AG04449 (cell line): ENCODE measurements at regions not wholly inside any gene's neighbourhood (a gene's known extent, or its start where the extent isn't known, plus 50 kb on each side); places are given as distances from the start of the nearest gene placed in this dataset.
A peak's percentile ranks its signal among the peaks of the same experiment; 100 is the strongest.

ENCODE experiments used
- CTCF ChIA-PET: fragments of 350-600 bp; formaldehyde crosslinking; extraction: SDS; loops from one replicate; lab custom pipeline; 2021; ENCODE audit warnings: antibody characterized with exemption; lab: Yijun Ruan, JAX
- POLR2A ChIA-PET: fragments of 400-600, 350-600 bp; formaldehyde crosslinking; extraction: SDS; loops from one replicate; lab custom pipeline; 2020; ENCODE audit warnings: antibody characterized with exemption, inconsistent platforms; lab: Yijun Ruan, JAX
- DNase-seq: peaks from one replicate; pipeline ENCODE4 v3.0.0-alpha.2; 2010; ENCODE audit warnings: low read depth, low spot score
- H3K4me3 ChIP-seq: 2 replicates; pipeline ENCODE4 v1.5.1; 2011; ENCODE audit warnings: low read depth, mild to moderate bottlenecking, control low read depth, low read length
- CTCF ChIP-seq: IDR thresholded peaks from one replicate; pipeline ENCODE4 v1.5.1; 2011; ENCODE audit warnings: mild to moderate bottlenecking, moderate library complexity, low read length, control low read depth, inconsistent platforms; ENCODE audit not compliant: insufficient read depth; ENCODE audit errors: missing control alignments

DNA sequence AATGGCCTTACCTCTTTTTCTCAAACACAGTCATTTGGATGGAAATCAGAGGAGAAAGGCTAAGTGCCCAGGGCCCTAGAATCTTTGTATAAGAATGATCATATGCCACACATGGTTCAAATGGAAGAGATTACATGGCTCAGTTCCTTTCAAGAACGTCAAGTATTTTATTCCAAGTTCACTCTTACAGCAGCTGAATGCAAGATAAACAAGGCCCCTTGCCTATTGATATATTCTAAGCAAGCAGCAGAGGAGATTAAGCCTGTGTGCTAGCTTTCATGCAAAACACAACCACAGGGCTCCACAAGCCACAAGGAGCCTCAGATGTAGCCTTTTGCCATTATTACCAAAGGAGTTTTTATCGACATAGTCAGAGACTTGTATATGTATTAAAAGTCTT lies 55.3 kb upstream of the SLCO6A1 start:
- no peak overlapping the region for H3K4me3 ChIP-seq
- no peak for TF ChIP-seq CTCF
- CTCF ChIA-PET: no interaction called here
- POLR2A ChIA-PET: no interaction called here
- DNase-seq: no peak

DNA sequence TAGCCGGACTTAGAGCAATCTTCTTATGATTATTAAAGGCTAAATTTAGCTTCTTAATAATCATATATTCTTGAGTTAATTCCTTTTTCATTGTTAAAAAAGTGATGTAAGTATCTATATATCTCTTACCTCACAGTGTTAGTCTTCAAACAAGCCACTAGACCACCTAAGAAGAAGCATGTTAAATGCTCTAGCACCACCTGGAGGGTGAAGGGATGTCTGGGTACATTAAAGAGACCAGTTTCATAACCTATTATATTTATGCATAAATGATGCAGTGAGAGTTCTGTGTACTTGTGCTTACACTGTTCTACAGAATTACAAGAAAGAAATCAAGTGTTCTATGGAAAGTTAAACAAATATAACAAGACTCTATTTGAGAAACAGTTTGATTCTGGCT lies 55.9 kb upstream of the SLCO6A1 start:
- ChIA-PET CTCF (no interaction called here), POLR2A (no interaction called here)
- no peak for TF ChIP-seq CTCF
- no peak for DNase-seq
- no peak overlapping the region for H3K4me3 ChIP-seq

DNA sequence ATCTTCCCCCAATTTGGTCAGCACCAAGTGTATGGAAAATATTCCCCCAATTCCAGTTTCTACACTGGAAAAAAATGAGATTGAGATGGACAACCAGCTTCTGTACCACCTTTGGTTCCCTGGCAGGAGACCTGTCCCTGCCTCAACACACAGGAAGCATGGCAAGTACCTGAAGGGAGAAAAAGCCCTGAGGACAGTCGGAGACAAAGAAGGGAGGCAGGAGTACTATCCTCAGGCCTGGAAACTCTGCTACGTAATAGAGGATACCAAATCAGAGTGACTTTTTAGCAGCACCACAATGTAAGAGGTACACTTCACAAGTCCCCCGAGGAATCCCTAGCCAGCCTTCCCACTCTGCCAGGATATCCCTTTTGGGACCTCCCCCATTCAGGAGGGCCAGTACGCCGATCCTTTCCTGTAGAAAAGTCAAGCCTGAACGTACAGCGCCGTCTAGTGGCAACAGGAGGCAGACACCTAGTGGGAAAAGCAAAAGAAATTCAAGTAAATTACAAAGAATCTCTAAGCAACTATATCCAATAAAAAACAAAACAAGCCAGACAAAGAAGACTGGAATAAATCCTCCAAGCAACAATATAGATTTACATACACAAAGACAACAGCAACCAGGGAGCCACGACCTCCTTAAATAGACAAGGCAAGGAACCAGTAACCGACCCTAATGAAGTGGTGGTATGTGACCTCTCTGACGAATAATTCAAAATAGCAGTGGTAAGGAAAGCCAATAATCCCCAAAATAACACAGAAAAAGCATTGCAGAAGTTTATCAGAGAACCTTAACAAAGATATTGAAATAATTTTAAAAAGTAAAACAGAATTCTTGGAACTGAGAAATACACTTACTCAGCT lies 63.3 kb upstream of the SLCO6A1 start:
- CTCF ChIA-PET: interaction anchor here (0.7 to 1.5 kb wide), 4 partner anchors 8 to 95 kb away, joined by 3 to 4 read pairs (median 3); no protein-coding TSS in a partner anchor
- no peak for DNase-seq
- peak; percentile 38 for TF ChIP-seq CTCF
- POLR2A ChIA-PET: no interaction called here
- no peak overlapping the region for H3K4me3 ChIP-seq

DNA sequence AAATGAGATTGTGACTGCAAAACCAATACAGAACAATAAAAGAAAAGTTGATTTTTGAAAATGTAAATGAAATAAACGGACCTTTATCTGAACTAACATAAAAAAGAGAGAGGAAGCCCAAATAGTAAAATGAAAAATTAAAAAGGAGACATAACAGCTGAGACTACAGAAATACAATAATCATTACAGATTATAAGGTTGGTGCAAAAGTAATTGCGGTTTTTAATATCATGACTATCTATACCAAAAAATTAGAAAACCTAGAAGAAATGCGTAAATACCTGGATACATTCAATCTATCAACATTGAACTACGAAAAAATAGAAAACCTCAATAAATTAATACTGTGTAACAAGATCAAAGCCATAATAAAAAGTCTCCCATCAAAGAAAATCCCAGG lies 71.9 kb upstream of the SLCO6A1 start:
- CTCF ChIA-PET: interaction anchor here (0.7 kb wide), 1 partner anchor 9 kb away, joined by 3 read pairs; no protein-coding TSS in a partner anchor
- TF ChIP-seq CTCF: no peak
- DNase-seq: no peak
- POLR2A ChIA-PET: no interaction called here
- no peak overlapping the region for H3K4me3 ChIP-seq

DNA sequence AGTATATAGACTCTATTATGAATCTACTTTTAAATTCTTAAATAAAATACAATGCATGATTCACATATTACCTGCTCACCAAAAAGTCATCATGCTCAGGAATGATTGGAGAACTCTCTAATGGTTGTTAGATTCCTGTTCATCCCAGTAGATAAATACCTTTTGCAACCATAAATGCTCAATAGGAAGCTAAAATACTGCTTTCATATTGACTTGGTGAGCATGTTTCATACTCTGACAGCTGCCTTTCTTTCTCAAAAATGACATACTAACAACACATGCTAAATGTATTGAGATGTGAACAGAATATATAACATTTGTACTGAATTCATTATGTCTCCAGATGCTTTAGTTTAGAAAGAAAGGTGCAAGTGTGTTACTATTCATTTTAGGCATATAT lies 79.6 kb upstream of the SLCO6A1 start:
- ChIA-PET POLR2A (no interaction called here), CTCF (interaction anchor here (0.5 kb wide), 1 partner anchor 57 kb away, joined by 3 read pairs; no protein-coding TSS in a partner anchor)
- TF ChIP-seq CTCF: no peak
- DNase-seq: no peak
- H3K4me3 ChIP-seq: no peak overlapping the region

- POLR2A ChIA-PET: no interaction called here
- H3K4me3 ChIP-seq: no peak overlapping the region
- no peak for TF ChIP-seq CTCF
- CTCF ChIA-PET: no interaction called here
- DNase-seq: no peak
Measured at GRCh38 chr5:102579379-102579778, 80.6 kb upstream of the SLCO6A1 start.
